PC-3 (cell line): ENCODE measurements at regions not wholly inside any gene's neighbourhood (a gene's known extent, or its start where the extent isn't known, plus 50 kb on each side); places are given as distances from the start of the nearest gene placed in this dataset.

ENCODE experiments used
- ATAC-seq: fragments of 200-7000 bp; cut with Tn5 transposase; 2 replicates; pipeline ENCODE4 v1.9.1; 2020; ENCODE audit warnings: mild to moderate bottlenecking, moderate library complexity
- BruUV-seq: library from RNA; stranded (reverse); fragments of 400-500 nt; replicated peaks from 2 replicates; lab custom pipeline; 2021; lab: Mats Ljungman, UMichigan
- CTCF ChIA-PET: fragments of 300-600 bp; sonication (Branson Sonifier 250); formaldehyde crosslinking; loops from one replicate; lab custom pipeline; 2022; ENCODE audit warnings: antibody characterized with exemption; lab: Charles Lee
- POLR2A ChIA-PET: fragments of 300-600 bp; sonication (Branson Sonifier 250); formaldehyde crosslinking; loops from one replicate; lab custom pipeline; 2022; ENCODE audit warnings: antibody characterized with exemption; ENCODE audit not compliant: unreplicated experiment; lab: Charles Lee
- DNase-seq: peaks from one replicate; pipeline ENCODE4 v3.0.0-alpha.2; 2015
- H2AFZ ChIP-seq: fragments of 300-600 bp; sonication (generic); 2 replicates; pipeline ENCODE4 v1.6.0; 2016; ENCODE audit warnings: antibody characterized with exemption, low read length
- H3F3A ChIP-seq: fragments of 300-600 bp; sonication (generic); one replicate; pipeline ENCODE4 v1.6.0; 2017; ENCODE audit warnings: antibody characterized with exemption, low read length, control low read depth, mild to moderate bottlenecking; ENCODE audit not compliant: unreplicated experiment
- H3K27ac ChIP-seq: fragments of 300-600 bp; sonication (generic); 2 replicates; pipeline ENCODE4 v1.5.1; 2016; ENCODE audit warnings: mild to moderate bottlenecking, low read length
- H3K27me3 ChIP-seq: fragments of 300-600 bp; sonication (generic); 2 replicates; pipeline ENCODE4 v1.6.1; 2016; ENCODE audit warnings: low read length, mixed read lengths
- H3K36me3 ChIP-seq: fragments of 300-600 bp; sonication (generic); 2 replicates; pipeline ENCODE4 v1.6.1; 2016; ENCODE audit warnings: low read depth, mixed run types, low read length, mixed read lengths
- H3K4me1 ChIP-seq: fragments of 300-600 bp; sonication (generic); 2 replicates; pipeline ENCODE4 v1.5.1; 2016; ENCODE audit warnings: low read length; ENCODE audit not compliant: insufficient read depth
- H3K4me2 ChIP-seq: fragments of 300-600 bp; sonication (generic); 2 replicates; pipeline ENCODE4 v1.6.0; 2016; ENCODE audit warnings: low read length
- H3K4me3 ChIP-seq: fragments of 300-600 bp; sonication (generic); 2 replicates; pipeline ENCODE4 v1.5.1; 2016; ENCODE audit warnings: mild to moderate bottlenecking, low read length, mixed read lengths
- H3K79me2 ChIP-seq: fragments of 300-600 bp; sonication (generic); 2 replicates; pipeline ENCODE4 v1.6.1; 2017; ENCODE audit warnings: low read length, mixed read lengths
- H3K9ac ChIP-seq: fragments of 300-600 bp; sonication (generic); 2 replicates; pipeline ENCODE4 v1.6.0; 2016; ENCODE audit warnings: mild to moderate bottlenecking, low read length
- H3K9me2 ChIP-seq: fragments of 300-600 bp; sonication (generic); replicated peaks from 2 replicates; pipeline ENCODE4 v1.6.1; 2016; ENCODE audit warnings: mixed run types, low read length, mixed read lengths
- H3K9me3 ChIP-seq: fragments of 300-600 bp; sonication (generic); 2 replicates; pipeline ENCODE4 v1.6.1; 2016; ENCODE audit warnings: low read length, mixed read lengths
- H4K20me1 ChIP-seq: fragments of 300-600 bp; sonication (generic); 2 replicates; pipeline ENCODE4 v1.6.1; 2016; ENCODE audit warnings: low read length, mixed read lengths
- CTCF ChIP-seq: fragments of 300-600 bp; sonication (generic); conservative IDR thresholded peaks from 2 replicates; pipeline ENCODE4 v1.5.1; 2017; ENCODE audit warnings: antibody characterized with exemption, low read depth, mild to moderate bottlenecking, low read length
- EZH2 ChIP-seq: fragments of 300-600 bp; sonication (generic); IDR thresholded peaks from one replicate; pipeline ENCODE4 v1.6.1; 2017; ENCODE audit warnings: antibody characterized with exemption, mild to moderate bottlenecking, low read length; ENCODE audit not compliant: unreplicated experiment
- EZH2phosphoT487 ChIP-seq: fragments of 300-600 bp; sonication (generic); IDR thresholded peaks from 2 replicates; pipeline ENCODE4 v1.6.1; 2018; ENCODE audit warnings: mild to moderate bottlenecking, antibody characterized with exemption, low read length, borderline replicate concordance
- intact Hi-C: fragments of 100-400 bp; cut with micrococcal nuclease; formaldehyde crosslinking; loops from 2 replicates; pipeline ENCODE4 v1.9.0; 2023

DNA sequence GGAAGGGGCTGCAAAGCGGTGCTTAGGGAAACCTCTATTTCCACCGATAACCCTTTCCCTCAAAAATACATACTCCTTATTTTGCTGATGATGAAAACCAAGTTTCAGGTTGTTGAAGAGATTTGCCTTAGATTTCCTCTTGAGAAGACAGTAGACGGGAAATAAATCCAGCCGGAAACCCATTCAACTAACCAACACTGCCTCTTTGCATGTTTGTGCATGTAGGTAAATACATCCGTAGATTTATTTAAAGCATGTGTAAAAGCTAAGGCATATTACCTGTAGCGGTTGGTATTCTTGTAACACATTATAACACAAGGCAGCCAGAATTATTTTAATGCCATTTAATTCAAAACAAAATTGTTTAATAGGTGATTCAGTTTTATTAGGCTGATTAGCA is 136.3 kb upstream of the SLC22A23 start:
- intact Hi-C loops, result no loop called here
- Histone ChIP-seq H4K20me1 (no peaks in the 10 kb centered on the region), H3K9me3 (no peaks in the 10 kb centered on the region), H3K4me2 (peak overlapping the region; percentile 9; the same call in 1 of the 2 replicates), H3K4me1 (peaks cover 17% of the 10 kb centered on the region), H3K4me3 (no peak overlapping the region), H3K27me3 (no peaks in the 10 kb centered on the region), H3K79me2 (no peaks in the 10 kb centered on the region), H3K9ac (no peak overlapping the region), H3K27ac (0 out of 2 replicates have a peak overlapping the region, but pooled peaks have one; percentile 62), H3F3A (peaks cover 8% of the 10 kb centered on the region), H3K9me2 (no peaks in the 10 kb centered on the region), H2AFZ (no peak overlapping the region), H3K36me3 (no peaks in the 10 kb centered on the region)
- ChIA-PET CTCF (no interaction called here), POLR2A (no interaction called here)
- TF ChIP-seq EZH2 (no peak), CTCF (no peak), EZH2phosphoT487 (no peak)
- DNase-seq, result no peak
- no TSS peak for BruUV-seq
- ATAC-seq, result no peak

DNA sequence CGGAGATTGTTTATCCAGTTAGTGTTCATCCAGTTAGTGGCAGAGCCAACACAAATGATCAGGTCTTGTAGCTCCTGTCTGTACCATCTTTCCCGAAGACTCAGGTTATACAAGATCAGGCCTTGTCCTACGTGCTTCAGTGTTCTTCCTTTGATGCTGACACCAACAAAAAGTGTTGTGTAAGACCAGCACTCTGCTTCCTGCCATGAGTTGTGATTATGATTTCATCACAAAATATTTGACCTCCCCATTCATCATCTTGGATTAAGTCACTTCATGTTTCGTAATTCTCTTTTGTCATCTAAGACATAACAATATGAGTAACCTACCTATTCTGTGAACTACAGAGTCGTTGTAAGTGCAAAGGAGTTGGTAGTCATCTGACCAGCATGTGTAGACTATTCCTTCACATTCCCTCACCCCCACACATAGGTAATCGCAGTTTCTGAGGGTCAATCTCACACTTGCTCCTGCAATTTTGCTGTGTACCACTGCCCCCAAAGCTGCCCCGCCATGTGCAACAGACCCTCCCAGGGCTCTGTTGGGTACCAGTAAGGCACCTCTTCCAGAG is 135.6 kb upstream of the SLC22A23 start:
- peak overlapping the region; percentile 62 for H3K27ac ChIP-seq

More for the DNA sequence above, 135.6 kb upstream of the SLC22A23 start:
- Histone ChIP-seq H3K4me2 (peak overlapping the region; percentile 37; the same call in 1 of the 2 replicates), H3F3A (peaks cover 8% of the 10 kb centered on the region), H3K27me3 (no peaks in the 10 kb centered on the region), H3K36me3 (no peaks in the 10 kb centered on the region), H3K4me3 (no peak overlapping the region), H3K4me1 (peaks cover 17% of the 10 kb centered on the region), H3K9ac (no peak overlapping the region), H2AFZ (no peak overlapping the region), H3K79me2 (no peaks in the 10 kb centered on the region), H4K20me1 (no peaks in the 10 kb centered on the region), H3K9me3 (no peaks in the 10 kb centered on the region), H3K9me2 (no peaks in the 10 kb centered on the region)
- TF ChIP-seq CTCF, result no peak
- TF ChIP-seq EZH2, result no peak
- no peak for TF ChIP-seq EZH2phosphoT487
- ATAC-seq (peak; percentile 81), DNase-seq (peak; percentile 95)
- no TSS peak for BruUV-seq
- ChIA-PET CTCF (no interaction called here), POLR2A (interaction anchor here (0.7 kb wide), 1 partner anchor 48 kb away, joined by 8 read pairs; no protein-coding TSS in a partner anchor)
- intact Hi-C loops, result no loop called here
